ENCODE measurements at regions not wholly inside any gene's neighbourhood (a gene's known extent, or its start where the extent isn't known, plus 50 kb on each side); places are given as distances from the start of the nearest gene placed in this dataset.

- TF ChIP-seq POLR2A (IDR thresholded peaks at IDR 0.05) (no peak), CTCF (IDR thresholded peaks at IDR 0.05) (no peak)
Measured at GRCh38 chr16:73877150-73877549, 419.5 kb upstream of the PSMD7 start.
